GM23248 (cell line): ENCODE measurements at regions not wholly inside any gene's neighbourhood (a gene's known extent, or its start where the extent isn't known, plus 50 kb on each side); places are given as distances from the start of the nearest gene placed in this dataset.

Experiments
- DNase-seq: peaks from one replicate; pipeline ENCODE4 v3.0.0-alpha.2; 2015
- H2AFZ ChIP-seq: fragments of 200-600 bp; sonication (generic); 2 replicates; pipeline ENCODE4 v1.6.1; 2016; ENCODE audit warnings: antibody characterized with exemption
- H3F3A ChIP-seq: fragments of 200-600 bp; sonication (generic); 2 replicates; pipeline ENCODE4 v1.6.1; 2016; ENCODE audit warnings: mild to moderate bottlenecking, antibody characterized with exemption, mixed run types; ENCODE audit not compliant: insufficient read depth
- H3K27ac ChIP-seq: fragments of 200-600 bp; sonication (generic); 2 replicates; pipeline ENCODE4 v1.5.1; 2016; ENCODE audit warnings: mild to moderate bottlenecking
- H3K27me3 ChIP-seq: fragments of 200-600 bp; sonication (generic); replicated peaks from 2 replicates; pipeline ENCODE4 v1.6.1; 2016; ENCODE audit warnings: mild to moderate bottlenecking; ENCODE audit not compliant: insufficient read depth
- H3K36me3 ChIP-seq: fragments of 200-600 bp; sonication (generic); 2 replicates; pipeline ENCODE4 v1.6.1; 2016; ENCODE audit warnings: low read depth, mild to moderate bottlenecking
- H3K4me1 ChIP-seq: fragments of 200-600 bp; sonication (generic); 2 replicates; pipeline ENCODE4 v1.6.1; 2016; ENCODE audit warnings: mild to moderate bottlenecking; ENCODE audit not compliant: insufficient read depth
- H3K4me2 ChIP-seq: fragments of 200-600 bp; sonication (generic); one replicate; pipeline ENCODE4 v1.6.1; 2016; ENCODE audit warnings: mild to moderate bottlenecking; ENCODE audit not compliant: unreplicated experiment
- H3K4me3 ChIP-seq: fragments of 200-600 bp; sonication (generic); 2 replicates; pipeline ENCODE4 v1.5.1; 2016; ENCODE audit warnings: mild to moderate bottlenecking
- H3K79me2 ChIP-seq: fragments of 200-600 bp; sonication (generic); 2 replicates; pipeline ENCODE4 v1.6.1; 2016; ENCODE audit warnings: mild to moderate bottlenecking; ENCODE audit not compliant: insufficient read depth
- H3K9ac ChIP-seq: fragments of 200-600 bp; sonication (generic); 2 replicates; pipeline ENCODE4 v1.6.1; 2016; ENCODE audit warnings: mild to moderate bottlenecking
- H3K9me2 ChIP-seq: fragments of 200-600 bp; sonication (generic); 2 replicates; pipeline ENCODE4 v1.6.1; 2016; ENCODE audit warnings: mixed run types, mild to moderate bottlenecking, moderate library complexity; ENCODE audit not compliant: insufficient read depth
- H3K9me3 ChIP-seq: fragments of 200-600 bp; sonication (generic); one replicate; pipeline ENCODE4 v1.6.1; 2017; ENCODE audit warnings: low read depth
- H4K20me1 ChIP-seq: fragments of 200-600 bp; sonication (generic); 2 replicates; pipeline ENCODE4 v1.6.0; 2016; ENCODE audit not compliant: insufficient read depth
- EZH2 ChIP-seq: fragments of 200-600 bp; sonication (generic); IDR thresholded peaks from 2 replicates; pipeline ENCODE4 v1.6.1; 2018; ENCODE audit warnings: antibody characterized with exemption, mild to moderate bottlenecking; ENCODE audit not compliant: insufficient read depth, poor library complexity, severe bottlenecking
- EZH2phosphoT487 ChIP-seq: fragments of 200-600 bp; sonication (generic); IDR thresholded peaks from 2 replicates; pipeline ENCODE4 v1.6.1; 2018; ENCODE audit warnings: antibody characterized with exemption, moderate library complexity, mild to moderate bottlenecking, low read depth; ENCODE audit not compliant: insufficient read depth
- WGBS, 2 experiments: methylation state at CpG; one replicate each; pipeline ENCODE4 v1.1.6; 2015 to 2017; ENCODE audit warnings: low lambda C conversion rate in 2 of 2, low coverage in 1 of 2; ENCODE audit errors: missing lambda C conversion rate in 2 of 2; 5-methylcytosine and 5-hydroxymethylcytosine counted together
- in situ Hi-C: fragments of 300-500 bp; cut with MboI; formaldehyde crosslinking; loops from 2 replicates; pipeline ENCODE4 v1.15.0; 2020

- no peaks in the 10 kb centered on the region for H3K79me2 ChIP-seq
- in situ Hi-C loops: no loop called here
- H3K4me2 ChIP-seq: no peak overlapping the region
- H3K4me3 ChIP-seq: no peak overlapping the region
- no peaks in the 10 kb centered on the region for H3K4me1 ChIP-seq
- no peak overlapping the region for H2AFZ ChIP-seq
- no peaks in the 10 kb centered on the region for H3K36me3 ChIP-seq
- no peaks in the 10 kb centered on the region for H3F3A ChIP-seq
- H3K27ac ChIP-seq: no peak overlapping the region
- no peaks in the 10 kb centered on the region for H4K20me1 ChIP-seq
- DNase-seq: no peak
- no peak overlapping the region for H3K9ac ChIP-seq
- 48 to 64% methylated on average over 8 of the region's 8 CpGs for WGBS, 2 experiments
- no peaks in the 10 kb centered on the region for H3K9me2 ChIP-seq
- H3K27me3 ChIP-seq: no peaks in the 10 kb centered on the region
- no peaks in the 10 kb centered on the region for H3K9me3 ChIP-seq
- TF ChIP-seq EZH2phosphoT487 (no peak), EZH2 (no peak)
These were observed 103.1 kb upstream of the UGT8 start for GRCh38 chr4:114495471-114495928.

- Histone ChIP-seq H4K20me1 (no peaks in the 10 kb centered on the region), H3K4me3 (no peak overlapping the region), H3K4me1 (no peaks in the 10 kb centered on the region), H3K9ac (no peak overlapping the region), H3K4me2 (no peak overlapping the region), H3K27ac (no peak overlapping the region), H3K36me3 (no peaks in the 10 kb centered on the region), H2AFZ (no peak overlapping the region), H3F3A (no peaks in the 10 kb centered on the region), H3K27me3 (no peaks in the 10 kb centered on the region), H3K9me3 (no peaks in the 10 kb centered on the region), H3K79me2 (no peaks in the 10 kb centered on the region), H3K9me2 (no peaks in the 10 kb centered on the region)
- DNase-seq: no peak
- in situ Hi-C loops: no loop called here
- no peak for TF ChIP-seq EZH2phosphoT487
- no peak for TF ChIP-seq EZH2
These were observed 101.5 kb upstream of the UGT8 start for GRCh38 chr4:114497116-114497515.

- TF ChIP-seq EZH2 (no peak), EZH2phosphoT487 (no peak)
- H3K27me3 ChIP-seq: no peaks in the 10 kb centered on the region
- in situ Hi-C loops: no loop called here
These were observed 89.3 kb upstream of the UGT8 start for GRCh38 chr4:114509340-114509739.

GRCh38 chr4:114512595-114513295, 85.9 kb upstream of the UGT8 start:
- no peaks in the 10 kb centered on the region for H3F3A ChIP-seq
- H3K79me2 ChIP-seq: no peaks in the 10 kb centered on the region
- no peaks in the 10 kb centered on the region for H3K9me3 ChIP-seq
- H3K4me2 ChIP-seq: no peak overlapping the region
- H4K20me1 ChIP-seq: no peaks in the 10 kb centered on the region
- 58 to 70% methylated on average over 3 of the region's 3 CpGs for WGBS, 2 experiments
- no peak overlapping the region for H3K9ac ChIP-seq
- no peak for DNase-seq
- no peak overlapping the region for H2AFZ ChIP-seq
- H3K27ac ChIP-seq: no peak overlapping the region
- no peaks in the 10 kb centered on the region for H3K9me2 ChIP-seq
- no peak overlapping the region for H3K4me3 ChIP-seq
- H3K27me3 ChIP-seq: no peaks in the 10 kb centered on the region
- TF ChIP-seq EZH2phosphoT487: no peak
- TF ChIP-seq EZH2: no peak
- in situ Hi-C loops: no loop called here
- H3K4me1 ChIP-seq: no peaks in the 10 kb centered on the region
- no peaks in the 10 kb centered on the region for H3K36me3 ChIP-seq

More at GRCh38 chr4:114509340-114509739, 89.3 kb upstream of the UGT8 start:
- H3K4me2 ChIP-seq: no peak overlapping the region
- H3K9me3 ChIP-seq: no peaks in the 10 kb centered on the region
- H3K4me1 ChIP-seq: no peaks in the 10 kb centered on the region
- H3K9me2 ChIP-seq: no peaks in the 10 kb centered on the region
- H2AFZ ChIP-seq: no peak overlapping the region
- no peaks in the 10 kb centered on the region for H3F3A ChIP-seq
- H3K79me2 ChIP-seq: no peaks in the 10 kb centered on the region
- DNase-seq: no peak
- H3K9ac ChIP-seq: no peak overlapping the region
- H3K4me3 ChIP-seq: no peak overlapping the region
- H3K36me3 ChIP-seq: no peaks in the 10 kb centered on the region
- no peak overlapping the region for H3K27ac ChIP-seq
- no peaks in the 10 kb centered on the region for H4K20me1 ChIP-seq

- Histone ChIP-seq H4K20me1 (no peaks in the 10 kb centered on the region), H3K27ac (no peak overlapping the region), H3K27me3 (no peaks in the 10 kb centered on the region), H3K4me3 (no peak overlapping the region), H3K79me2 (no peaks in the 10 kb centered on the region), H3K4me2 (no peak overlapping the region), H3F3A (no peaks in the 10 kb centered on the region), H3K9me3 (no peaks in the 10 kb centered on the region), H2AFZ (no peak overlapping the region), H3K9ac (no peak overlapping the region), H3K36me3 (no peaks in the 10 kb centered on the region), H3K4me1 (no peaks in the 10 kb centered on the region), H3K9me2 (no peaks in the 10 kb centered on the region)
- no peak for DNase-seq
- no peak for TF ChIP-seq EZH2phosphoT487
- no peak for TF ChIP-seq EZH2
- in situ Hi-C loops: no loop called here
- WGBS, 2 experiments: 2 to 9% methylated on average over 2 of the region's 2 CpGs
These were observed 79.2 kb upstream of the UGT8 start for GRCh38 chr4:114519368-114519767.
